ENCODE measurements at regions not wholly inside any gene's neighbourhood (a gene's known extent, or its start where the extent isn't known, plus 50 kb on each side); places are given as distances from the start of the nearest gene placed in this dataset.

DNA sequence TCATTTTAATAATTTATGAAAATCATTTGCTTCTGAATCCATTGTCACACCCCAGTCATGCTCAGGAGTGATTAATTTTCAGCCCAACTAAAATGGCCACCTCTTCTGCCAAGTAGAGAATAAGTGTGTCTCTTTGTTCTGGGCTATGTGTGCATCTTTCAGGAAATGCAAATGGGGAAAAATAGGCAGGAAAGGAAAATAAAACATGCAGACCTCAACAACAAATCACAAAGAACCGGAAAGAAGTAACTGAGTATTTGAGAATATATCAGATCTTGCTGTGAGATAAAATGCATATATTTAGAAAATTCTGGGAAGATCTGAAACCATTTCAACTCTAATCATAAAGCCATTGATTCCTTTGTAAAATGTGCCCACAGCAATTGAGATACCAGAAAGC lies 763.9 kb downstream of the GALC start:
- no peak for DNase-seq
- Histone ChIP-seq H3K4me3 (no peak overlapping the region), H3K27ac (ENCODE audit: low read depth in 1 of 2, low read length in 1 of 2) (no peak overlapping the region), H3K27me3 (ENCODE audit: control insufficient read depth in 3 of 3, insufficient read depth in 3 of 3, low read length in 2 of 3) (peaks cover 0 to 2% (median 0%) of the 10 kb centered on the region in 3 donors), H3K9me3 (ENCODE audit: control insufficient read depth in 4 of 4, insufficient read depth in 3 of 4, low read length in 3 of 4) (peaks cover 0 to 6% (median 0%) of the 10 kb centered on the region in 4 donors), H3K36me3 (ENCODE audit: control insufficient read depth in 4 of 4, insufficient read depth in 4 of 4, low read length in 4 of 4) (no peaks in the 10 kb centered on the region), H3K4me1 (ENCODE audit: control insufficient read depth in 5 of 5, insufficient read depth in 5 of 5, low read length in 5 of 5) (no peaks in the 10 kb centered on the region), H3K9ac (ENCODE audit: insufficient read depth in 1 of 2, low read length in 2 of 2) (no peak overlapping the region)
- no peak for ATAC-seq (ENCODE audit: insufficient read depth, low FRiP score)
- WGBS, 2 donors, result 76 to 79% methylated on average over 1 of the region's 1 CpG
- TF ChIP-seq, protein P1, sequence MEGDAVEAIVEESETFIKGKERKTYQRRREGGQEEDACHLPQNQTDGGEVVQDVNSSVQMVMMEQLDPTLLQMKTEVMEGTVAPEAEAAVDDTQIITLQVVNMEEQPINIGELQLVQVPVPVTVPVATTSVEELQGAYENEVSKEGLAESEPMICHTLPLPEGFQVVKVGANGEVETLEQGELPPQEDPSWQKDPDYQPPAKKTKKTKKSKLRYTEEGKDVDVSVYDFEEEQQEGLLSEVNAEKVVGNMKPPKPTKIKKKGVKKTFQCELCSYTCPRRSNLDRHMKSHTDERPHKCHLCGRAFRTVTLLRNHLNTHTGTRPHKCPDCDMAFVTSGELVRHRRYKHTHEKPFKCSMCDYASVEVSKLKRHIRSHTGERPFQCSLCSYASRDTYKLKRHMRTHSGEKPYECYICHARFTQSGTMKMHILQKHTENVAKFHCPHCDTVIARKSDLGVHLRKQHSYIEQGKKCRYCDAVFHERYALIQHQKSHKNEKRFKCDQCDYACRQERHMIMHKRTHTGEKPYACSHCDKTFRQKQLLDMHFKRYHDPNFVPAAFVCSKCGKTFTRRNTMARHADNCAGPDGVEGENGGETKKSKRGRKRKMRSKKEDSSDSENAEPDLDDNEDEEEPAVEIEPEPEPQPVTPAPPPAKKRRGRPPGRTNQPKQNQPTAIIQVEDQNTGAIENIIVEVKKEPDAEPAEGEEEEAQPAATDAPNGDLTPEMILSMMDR (IDR thresholded peaks at IDR 0.05; ENCODE audit: control extremely low read depth, extremely low read depth), result no peak

- Histone ChIP-seq H3K9me3 (ENCODE audit: control insufficient read depth in 4 of 4, insufficient read depth in 3 of 4, low read length in 3 of 4) (peaks cover 0 to 5% (median 1%) of the 10 kb centered on the region in 4 donors), H3K27me3 (ENCODE audit: control insufficient read depth in 3 of 3, insufficient read depth in 3 of 3, low read length in 2 of 3) (no peaks in the 10 kb centered on the region), H3K9ac (ENCODE audit: insufficient read depth in 1 of 2, low read length in 2 of 2) (no peak overlapping the region), H3K36me3 (ENCODE audit: control insufficient read depth in 4 of 4, insufficient read depth in 4 of 4, low read length in 4 of 4) (no peaks in the 10 kb centered on the region), H3K4me1 (ENCODE audit: control insufficient read depth in 5 of 5, insufficient read depth in 5 of 5, low read length in 5 of 5) (no peaks in the 10 kb centered on the region), H3K4me3 (no peak overlapping the region), H3K27ac (ENCODE audit: low read depth in 1 of 2, low read length in 1 of 2) (no peak overlapping the region)
- TF ChIP-seq, protein P1 (IDR thresholded peaks at IDR 0.05; ENCODE audit: control extremely low read depth, extremely low read depth), result no peak
- DNase-seq (no peak), ATAC-seq (ENCODE audit: insufficient read depth, low FRiP score) (no peak)
- WGBS, 2 donors, result 73 to 80% methylated on average over 3 of the region's 3 CpGs
Observed at GRCh38 chr14:87217023-87217422, 776.0 kb downstream of the GALC start.

DNA sequence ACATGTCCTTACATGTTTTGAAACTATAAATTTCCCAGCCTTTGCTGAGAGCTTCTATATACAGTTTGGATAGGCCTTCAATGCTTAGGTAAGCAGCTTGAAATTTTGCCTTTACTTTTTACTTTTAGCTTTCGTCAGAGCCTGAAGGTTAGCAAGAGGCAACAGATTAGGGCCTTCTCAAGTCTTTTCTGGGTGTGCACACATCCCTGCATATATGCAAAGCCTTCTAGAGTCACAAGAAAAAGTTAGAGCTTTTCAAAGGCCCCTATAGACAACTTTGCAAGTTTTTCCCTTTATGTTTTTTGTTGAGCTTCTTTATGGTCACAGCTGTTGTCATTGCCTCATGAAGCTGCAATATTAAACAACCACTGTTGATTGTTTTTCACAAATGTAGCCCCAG lies 778.4 kb downstream of the GALC start:
- TF ChIP-seq, protein P1 (IDR thresholded peaks at IDR 0.05; ENCODE audit: control extremely low read depth, extremely low read depth), result no peak

GRCh38 chr14:87207756-87208155 lies 785.2 kb downstream of the GALC start:
- Histone ChIP-seq H3K9ac (ENCODE audit: insufficient read depth in 1 of 2, low read length in 2 of 2) (no peak overlapping the region), H3K27me3 (ENCODE audit: control insufficient read depth in 3 of 3, insufficient read depth in 3 of 3, low read length in 2 of 3) (no peaks in the 10 kb centered on the region), H3K4me1 (ENCODE audit: control insufficient read depth in 5 of 5, insufficient read depth in 5 of 5, low read length in 5 of 5) (no peaks in the 10 kb centered on the region), H3K9me3 (ENCODE audit: control insufficient read depth in 4 of 4, insufficient read depth in 3 of 4, low read length in 3 of 4) (no peaks in the 10 kb centered on the region), H3K36me3 (ENCODE audit: control insufficient read depth in 4 of 4, insufficient read depth in 4 of 4, low read length in 4 of 4) (no peaks in the 10 kb centered on the region), H3K27ac (ENCODE audit: low read depth in 1 of 2, low read length in 1 of 2) (no peak overlapping the region), H3K4me3 (no peak overlapping the region)
- 82 to 87% methylated on average over 2 of the region's 2 CpGs for WGBS, 2 donors
- no peak for DNase-seq
- no peak for ATAC-seq (ENCODE audit: insufficient read depth, low FRiP score)
- TF ChIP-seq, protein P1 (IDR thresholded peaks at IDR 0.05; ENCODE audit: control extremely low read depth, extremely low read depth), result no peak

More for the DNA sequence above, 778.4 kb downstream of the GALC start:
- Histone ChIP-seq H3K4me1 (ENCODE audit: control insufficient read depth in 5 of 5, insufficient read depth in 5 of 5, low read length in 5 of 5) (no peaks in the 10 kb centered on the region), H3K27me3 (ENCODE audit: control insufficient read depth in 3 of 3, insufficient read depth in 3 of 3, low read length in 2 of 3) (no peaks in the 10 kb centered on the region), H3K4me3 (no peak overlapping the region), H3K36me3 (ENCODE audit: control insufficient read depth in 4 of 4, insufficient read depth in 4 of 4, low read length in 4 of 4) (no peaks in the 10 kb centered on the region), H3K27ac (ENCODE audit: low read depth in 1 of 2, low read length in 1 of 2) (no peak overlapping the region), H3K9ac (ENCODE audit: insufficient read depth in 1 of 2, low read length in 2 of 2) (no peak overlapping the region), H3K9me3 (ENCODE audit: control insufficient read depth in 4 of 4, insufficient read depth in 3 of 4, low read length in 3 of 4) (peaks cover 0 to 5% (median 1%) of the 10 kb centered on the region in 4 donors)
- DNase-seq (no peak), ATAC-seq (ENCODE audit: insufficient read depth, low FRiP score) (no peak)
- 92 to 95% methylated on average over 1 of the region's 1 CpG for WGBS, 2 donors
